Peyer's patch (tissue), 4 donors: ENCODE measurements at regions not wholly inside any gene's neighbourhood (a gene's known extent, or its start where the extent isn't known, plus 50 kb on each side); places are given as distances from the start of the nearest gene placed in this dataset.

Experiments used
- DNase-seq, 3 donors: peaks; one replicate each; pipeline ENCODE4 v3.0.0-alpha.2; 2017 to 2019
- H3K27ac ChIP-seq, 4 donors: fragments of 200-600 bp; sonication (generic); one replicate each; pipeline ENCODE4 v1.5.1; 2016 to 2019
- H3K27me3 ChIP-seq, 2 donors: fragments of 200-600 bp; sonication (generic); one replicate each; pipeline ENCODE4 v1.5.1; 2019
- H3K36me3 ChIP-seq, 3 donors: fragments of 200-600 bp; sonication (generic); one replicate each; pipeline ENCODE4 v1.5.1; 2016 to 2019
- H3K4me1 ChIP-seq, 4 donors: fragments of 200-600 bp; sonication (generic); one replicate each; pipeline ENCODE4 v1.5.1; 2016 to 2019
- H3K4me3 ChIP-seq, 4 donors: fragments of 200-600 bp; sonication (generic); 1 replicate in 3 of 4; 2 replicates in 1 of 4; pipeline ENCODE4 v1.5.1; 2016 to 2019; ENCODE audit warnings: mild to moderate bottlenecking in 1 of 4
- H3K9me3 ChIP-seq, 4 donors: fragments of 200-600 bp; sonication (generic); one replicate each; pipeline ENCODE4 v1.5.1; 2016 to 2019; ENCODE audit warnings: mild to moderate bottlenecking in 1 of 4
- CTCF ChIP-seq, 6 experiments: fragments of 450-650 bp in 4 of 6; fragments of 200-600 bp in 2 of 6; sonication (generic) in 1 of 6; IDR thresholded peaks; one replicate each; pipeline ENCODE4 v1.5.1; 2017 to 2019; ENCODE audit warnings: antibody characterized with exemption in 6 of 6, mild to moderate bottlenecking in 3 of 6, moderate library complexity in 1 of 6
- POLR2A ChIP-seq, 2 donors: fragments of 450-650 bp; IDR thresholded peaks; one replicate each; pipeline ENCODE4 v1.5.1; 2017; ENCODE audit warnings: antibody characterized with exemption in 2 of 2, mild to moderate bottlenecking in 2 of 2, moderate library complexity in 2 of 2

DNA sequence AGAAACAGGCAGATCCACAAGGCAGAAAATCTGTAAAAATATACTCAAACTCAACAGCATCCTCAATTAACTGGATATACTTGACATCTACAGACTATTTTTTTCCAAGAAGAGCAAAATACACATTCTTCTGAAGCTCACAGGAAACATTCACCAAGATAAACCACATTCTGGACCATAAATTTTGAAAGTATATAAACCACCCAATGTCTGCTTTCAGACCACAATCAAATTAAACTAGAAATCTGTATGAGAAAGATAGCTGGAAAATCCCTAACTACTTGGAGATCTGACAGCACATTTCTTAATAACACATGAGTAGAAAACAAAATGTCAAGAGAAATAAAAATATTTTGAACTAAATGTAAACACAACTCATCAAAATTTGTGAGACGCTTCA, 195.5 kb downstream of the ERMARD start:
- no peaks in the 10 kb centered on the region for H3K27me3 ChIP-seq
- TF ChIP-seq POLR2A (IDR thresholded peaks at IDR 0.05) (no peak), CTCF (IDR thresholded peaks at IDR 0.05) (no peak)
- no peaks in the 10 kb centered on the region for H3K36me3 ChIP-seq
- H3K4me3 ChIP-seq = no peak overlapping the region
- no peaks in the 10 kb centered on the region for H3K4me1 ChIP-seq
- DNase-seq = no peak
- H3K9me3 ChIP-seq = peaks cover 0 to 6% (median 0%) of the 10 kb centered on the region in 4 donors
- no peak overlapping the region for H3K27ac ChIP-seq

GRCh38 chr6:169945117-169945516, 193.7 kb downstream of the ERMARD start:
- Histone ChIP-seq H3K4me3 (no peak overlapping the region), H3K36me3 (no peaks in the 10 kb centered on the region), H3K4me1 (no peaks in the 10 kb centered on the region), H3K27me3 (no peaks in the 10 kb centered on the region), H3K9me3 (peaks cover 0 to 6% (median 0%) of the 10 kb centered on the region in 4 donors), H3K27ac (no peak overlapping the region)
- TF ChIP-seq CTCF (IDR thresholded peaks at IDR 0.05) (no peak), POLR2A (IDR thresholded peaks at IDR 0.05) (no peak)
- no peak for DNase-seq

DNA sequence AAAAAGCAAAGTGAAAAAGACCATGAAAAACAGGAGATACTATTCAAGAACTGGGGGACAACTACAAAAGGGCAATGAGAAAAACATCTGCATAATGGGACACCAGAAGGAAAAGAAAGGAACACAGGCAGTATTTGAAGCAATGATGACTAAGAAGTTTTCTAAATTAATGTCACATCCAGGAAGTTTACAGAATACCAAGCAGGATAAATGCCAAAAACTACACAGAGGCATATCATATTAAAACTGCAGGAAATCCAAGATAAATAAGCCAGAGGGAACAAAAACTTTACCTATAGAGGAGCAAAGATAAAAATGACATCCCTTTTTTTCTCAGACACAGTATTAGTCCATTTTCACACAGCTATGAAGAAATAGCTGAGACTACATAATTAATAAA, 193.0 kb downstream of the ERMARD start:
- TF ChIP-seq CTCF (IDR thresholded peaks at IDR 0.05) (no peak), POLR2A (IDR thresholded peaks at IDR 0.05) (no peak)
- Histone ChIP-seq H3K4me3 (no peak overlapping the region), H3K4me1 (no peaks in the 10 kb centered on the region)

DNA sequence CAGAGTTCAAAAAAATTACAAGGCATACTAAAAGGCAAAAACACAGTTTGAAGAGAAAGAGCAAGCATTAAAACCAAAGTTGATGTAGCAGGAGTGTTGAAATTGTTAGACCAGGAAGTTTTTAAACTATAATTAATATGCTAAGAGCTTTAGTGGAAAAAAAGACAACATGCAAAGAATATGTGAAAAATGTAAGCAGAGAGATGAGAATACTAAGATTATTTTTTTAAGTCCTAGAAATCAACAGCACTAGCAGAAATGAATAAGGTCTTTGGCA, 192.6 kb downstream of the ERMARD start:
- H3K27ac ChIP-seq = no peak overlapping the region
- TF ChIP-seq CTCF (IDR thresholded peaks at IDR 0.05) (no peak), POLR2A (IDR thresholded peaks at IDR 0.05) (no peak)

More for the DNA sequence above, 193.0 kb downstream of the ERMARD start:
- Histone ChIP-seq H3K27ac (no peak overlapping the region), H3K27me3 (no peaks in the 10 kb centered on the region), H3K36me3 (no peaks in the 10 kb centered on the region), H3K9me3 (peaks cover 0 to 6% (median 0%) of the 10 kb centered on the region in 4 donors)
- no peak for DNase-seq

GRCh38 chr6:169943241-169944060, 192.0 kb downstream of the ERMARD start:
- Histone ChIP-seq H3K27ac (no peak overlapping the region), H3K27me3 (no peaks in the 10 kb centered on the region), H3K36me3 (no peaks in the 10 kb centered on the region), H3K4me1 (no peaks in the 10 kb centered on the region), H3K9me3 (peaks cover 0 to 6% (median 0%) of the 10 kb centered on the region in 4 donors), H3K4me3 (no peak overlapping the region)
- DNase-seq = peak in 1 of 3 donors; percentile 2
- TF ChIP-seq POLR2A (IDR thresholded peaks at IDR 0.05) (no peak), CTCF (IDR thresholded peaks at IDR 0.05) (no peak)

More for the DNA sequence above, 192.6 kb downstream of the ERMARD start:
- DNase-seq = no peak
- H3K4me3 ChIP-seq = no peak overlapping the region
- H3K4me1 ChIP-seq = no peaks in the 10 kb centered on the region
- no peaks in the 10 kb centered on the region for H3K27me3 ChIP-seq
- H3K9me3 ChIP-seq = peaks cover 0 to 6% (median 0%) of the 10 kb centered on the region in 4 donors
- H3K36me3 ChIP-seq = no peaks in the 10 kb centered on the region
